WERI-Rb-1 (cell line): ENCODE measurements at regions not wholly inside any gene's neighbourhood (a gene's known extent, or its start where the extent isn't known, plus 50 kb on each side); places are given as distances from the start of the nearest gene placed in this dataset.
A peak's percentile ranks its signal among the peaks of the same experiment; 100 is the strongest.

Experiments used
- DNase-seq: peaks from one replicate; pipeline ENCODE4 v3.0.0-alpha.2; 2020
- H3K27ac ChIP-seq: fragments of 250-450 bp; sonication (Bioruptor Pico); 2 replicates; pipeline ENCODE4 v1.5.1; 2020; ENCODE audit warnings: mild to moderate bottlenecking, moderate library complexity
- H3K27me3 ChIP-seq: fragments of 250-450 bp; sonication (Bioruptor Pico); 2 replicates; pipeline ENCODE4 v1.5.1; 2021; ENCODE audit warnings: mild to moderate bottlenecking, low read depth, moderate library complexity; ENCODE audit not compliant: insufficient read depth, severe bottlenecking
- H3K36me3 ChIP-seq: fragments of 250-450 bp; sonication (Bioruptor Pico); 2 replicates; pipeline ENCODE4 v1.5.1; 2020; ENCODE audit warnings: mild to moderate bottlenecking, moderate library complexity
- H3K4me3 ChIP-seq: 2 replicates; pipeline ENCODE4 v1.5.1; 2011; ENCODE audit warnings: low read depth, mild to moderate bottlenecking, control low read depth, low read length
- H3K9me3 ChIP-seq: fragments of 250-450 bp; sonication (Bioruptor Pico); 2 replicates; pipeline ENCODE4 v1.5.1; 2021; ENCODE audit warnings: mild to moderate bottlenecking, moderate library complexity; ENCODE audit not compliant: severe bottlenecking
- TF ChIP-seq, protein P1 (sequence below): IDR thresholded peaks from 2 replicates; pipeline ENCODE4 v1.5.1; 2011; ENCODE audit warnings: low read depth, mild to moderate bottlenecking, control low read depth, inconsistent platforms, low read length

DNA sequence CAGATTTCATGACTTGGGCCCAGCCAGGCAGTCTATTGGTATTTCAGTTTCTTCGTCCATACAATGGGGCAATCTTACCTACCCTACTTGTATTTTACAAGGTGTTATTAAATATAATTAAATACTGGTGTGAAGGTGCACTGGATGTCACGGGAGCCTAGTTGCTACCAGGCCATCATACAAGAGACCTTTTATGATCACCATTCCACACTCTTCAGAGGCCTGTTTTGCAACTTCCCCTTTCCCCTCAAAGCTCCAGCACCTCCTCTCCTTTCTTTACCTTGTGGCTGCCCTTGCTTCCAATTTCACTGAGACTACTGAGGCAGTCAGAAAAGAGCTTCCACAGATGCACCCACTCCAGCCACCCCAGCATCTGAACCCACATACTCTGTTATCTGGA, 93.8 kb upstream of the HELT start:
- Histone ChIP-seq H3K27me3 (no peaks in the 10 kb centered on the region), H3K36me3 (no peaks in the 10 kb centered on the region), H3K27ac (no peak overlapping the region), H3K9me3 (peaks cover 21% of the 10 kb centered on the region), H3K4me3 (no peak overlapping the region)
- TF ChIP-seq, protein P1, sequence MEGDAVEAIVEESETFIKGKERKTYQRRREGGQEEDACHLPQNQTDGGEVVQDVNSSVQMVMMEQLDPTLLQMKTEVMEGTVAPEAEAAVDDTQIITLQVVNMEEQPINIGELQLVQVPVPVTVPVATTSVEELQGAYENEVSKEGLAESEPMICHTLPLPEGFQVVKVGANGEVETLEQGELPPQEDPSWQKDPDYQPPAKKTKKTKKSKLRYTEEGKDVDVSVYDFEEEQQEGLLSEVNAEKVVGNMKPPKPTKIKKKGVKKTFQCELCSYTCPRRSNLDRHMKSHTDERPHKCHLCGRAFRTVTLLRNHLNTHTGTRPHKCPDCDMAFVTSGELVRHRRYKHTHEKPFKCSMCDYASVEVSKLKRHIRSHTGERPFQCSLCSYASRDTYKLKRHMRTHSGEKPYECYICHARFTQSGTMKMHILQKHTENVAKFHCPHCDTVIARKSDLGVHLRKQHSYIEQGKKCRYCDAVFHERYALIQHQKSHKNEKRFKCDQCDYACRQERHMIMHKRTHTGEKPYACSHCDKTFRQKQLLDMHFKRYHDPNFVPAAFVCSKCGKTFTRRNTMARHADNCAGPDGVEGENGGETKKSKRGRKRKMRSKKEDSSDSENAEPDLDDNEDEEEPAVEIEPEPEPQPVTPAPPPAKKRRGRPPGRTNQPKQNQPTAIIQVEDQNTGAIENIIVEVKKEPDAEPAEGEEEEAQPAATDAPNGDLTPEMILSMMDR, result no peak
- no peak for DNase-seq

DNA sequence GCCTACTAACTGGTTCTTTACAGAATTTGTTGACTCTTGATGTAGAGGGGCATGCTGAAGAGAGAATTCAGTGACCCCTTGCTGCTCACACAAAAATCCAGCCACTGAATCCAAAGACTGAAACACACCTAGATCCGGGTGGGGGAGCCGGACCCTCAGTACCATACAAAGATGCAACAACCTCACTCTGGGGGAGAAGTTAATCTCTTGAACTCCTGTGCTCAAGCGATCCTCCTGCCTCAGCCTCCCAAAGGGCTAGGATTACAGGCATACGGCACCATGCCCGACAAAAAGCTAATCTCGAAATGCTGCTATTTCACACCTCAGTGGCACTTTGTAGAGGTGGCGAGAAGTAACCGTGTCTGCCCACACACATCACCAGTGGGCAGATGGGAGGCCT, 88.8 kb upstream of the HELT start:
- Histone ChIP-seq H3K27me3 (no peaks in the 10 kb centered on the region), H3K27ac (no peak overlapping the region), H3K4me3 (no peak overlapping the region), H3K9me3 (peaks cover 8% of the 10 kb centered on the region), H3K36me3 (no peaks in the 10 kb centered on the region)
- TF ChIP-seq, protein P1, result no peak
- DNase-seq, result no peak

DNA sequence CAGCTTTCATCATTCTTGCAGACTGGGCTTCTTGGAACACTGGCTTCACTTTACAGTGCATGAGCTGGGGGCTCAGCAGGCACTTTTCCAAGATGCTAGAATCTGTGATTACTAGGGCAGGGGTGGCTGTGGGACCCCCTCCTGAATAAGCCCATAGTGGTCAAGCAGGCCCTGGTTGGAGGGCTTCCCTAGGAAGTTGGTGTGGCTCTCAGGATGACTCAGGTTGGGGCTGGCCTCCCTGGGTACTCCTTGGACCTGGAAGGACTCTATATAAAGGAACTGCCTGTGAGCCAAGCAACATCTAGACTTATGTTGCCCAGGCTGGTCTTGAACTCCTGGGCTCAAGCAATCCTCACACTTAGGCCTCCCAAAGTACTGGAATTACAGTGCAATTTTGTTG, 88.3 kb upstream of the HELT start:
- Histone ChIP-seq H3K27me3 (no peaks in the 10 kb centered on the region), H3K9me3 (peaks cover 8% of the 10 kb centered on the region), H3K36me3 (no peaks in the 10 kb centered on the region), H3K4me3 (no peak overlapping the region), H3K27ac (no peak overlapping the region)
- TF ChIP-seq, protein P1, result no peak
- DNase-seq, result no peak

DNA sequence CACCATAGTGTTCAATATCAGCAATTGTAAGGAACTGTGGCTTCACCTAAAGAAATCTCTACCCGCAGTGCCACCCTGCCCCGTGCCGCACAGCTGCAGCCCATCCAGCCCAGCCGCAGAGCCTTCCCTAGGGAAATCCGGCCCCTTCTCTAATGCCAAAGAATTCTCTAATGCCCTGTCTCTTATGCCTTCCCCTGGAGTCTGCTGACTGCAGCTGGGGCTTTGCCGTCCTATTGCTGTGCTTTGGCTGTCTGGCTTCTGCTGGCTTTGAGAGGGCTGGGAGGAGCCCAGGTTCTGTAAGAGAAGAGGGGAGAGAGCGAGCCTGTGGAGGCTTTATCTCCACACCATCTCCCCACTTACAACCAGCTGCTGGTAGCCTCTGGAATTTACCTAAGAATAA, 85.9 kb upstream of the HELT start:
- no peak overlapping the region for H3K27ac ChIP-seq
- H3K9me3 ChIP-seq, result peaks cover 4% of the 10 kb centered on the region
- H3K36me3 ChIP-seq, result no peaks in the 10 kb centered on the region
- no peaks in the 10 kb centered on the region for H3K27me3 ChIP-seq
- TF ChIP-seq, protein P1, result no peak
- DNase-seq, result peak; percentile 40
- no peak overlapping the region for H3K4me3 ChIP-seq

DNA sequence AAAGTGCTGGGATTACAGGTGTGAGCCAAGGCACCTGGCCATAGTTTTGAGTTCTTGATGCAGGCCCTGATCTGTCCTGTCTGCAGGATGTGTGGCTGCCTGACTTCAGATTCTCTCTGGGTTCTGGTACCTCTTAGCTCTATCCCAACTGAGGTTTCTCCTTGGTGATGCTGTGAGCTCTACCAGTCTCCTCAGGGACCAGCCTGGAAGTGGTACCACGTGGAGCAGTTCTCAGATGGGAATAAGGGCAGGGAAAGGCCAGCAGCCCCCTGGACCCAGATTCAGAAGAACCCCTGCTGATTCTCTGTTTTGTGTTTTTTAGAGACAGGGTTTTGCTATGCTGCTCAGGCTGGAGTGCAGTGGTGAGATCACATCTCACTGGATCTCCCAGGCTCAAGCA, 85.0 kb upstream of the HELT start:
- Histone ChIP-seq H3K27me3 (no peaks in the 10 kb centered on the region), H3K9me3 (no peaks in the 10 kb centered on the region), H3K36me3 (no peaks in the 10 kb centered on the region), H3K27ac (no peak overlapping the region), H3K4me3 (no peak overlapping the region)
- DNase-seq, result no peak
- TF ChIP-seq, protein P1, result no peak

DNA sequence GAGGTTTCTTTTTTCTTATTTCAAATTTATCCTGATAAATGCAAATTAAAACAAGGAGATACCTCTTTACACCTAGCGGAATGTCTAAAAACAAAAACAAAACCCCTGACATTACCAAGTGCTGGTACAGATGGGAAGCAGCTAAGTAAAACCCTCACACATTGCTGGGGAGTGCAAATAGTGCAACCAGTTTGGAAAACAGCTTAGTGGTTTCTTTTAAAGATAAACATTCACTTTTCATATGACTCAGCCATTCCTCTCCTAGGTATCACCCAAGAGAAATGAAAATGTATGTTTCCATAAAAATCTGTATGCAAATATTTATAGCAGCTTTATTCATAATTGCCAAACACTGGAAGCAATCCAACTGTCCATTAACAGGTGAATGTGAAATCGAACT, 84.1 kb upstream of the HELT start:
- no peak overlapping the region for H3K4me3 ChIP-seq
- no peaks in the 10 kb centered on the region for H3K27me3 ChIP-seq
- TF ChIP-seq, protein P1, result no peak
- peaks cover 5% of the 10 kb centered on the region for H3K9me3 ChIP-seq
- no peak overlapping the region for H3K27ac ChIP-seq
- H3K36me3 ChIP-seq, result no peaks in the 10 kb centered on the region
- DNase-seq, result no peak
